ENCODE measurements at regions not wholly inside any gene's neighbourhood (a gene's known extent, or its start where the extent isn't known, plus 50 kb on each side); places are given as distances from the start of the nearest gene placed in this dataset.

DNA sequence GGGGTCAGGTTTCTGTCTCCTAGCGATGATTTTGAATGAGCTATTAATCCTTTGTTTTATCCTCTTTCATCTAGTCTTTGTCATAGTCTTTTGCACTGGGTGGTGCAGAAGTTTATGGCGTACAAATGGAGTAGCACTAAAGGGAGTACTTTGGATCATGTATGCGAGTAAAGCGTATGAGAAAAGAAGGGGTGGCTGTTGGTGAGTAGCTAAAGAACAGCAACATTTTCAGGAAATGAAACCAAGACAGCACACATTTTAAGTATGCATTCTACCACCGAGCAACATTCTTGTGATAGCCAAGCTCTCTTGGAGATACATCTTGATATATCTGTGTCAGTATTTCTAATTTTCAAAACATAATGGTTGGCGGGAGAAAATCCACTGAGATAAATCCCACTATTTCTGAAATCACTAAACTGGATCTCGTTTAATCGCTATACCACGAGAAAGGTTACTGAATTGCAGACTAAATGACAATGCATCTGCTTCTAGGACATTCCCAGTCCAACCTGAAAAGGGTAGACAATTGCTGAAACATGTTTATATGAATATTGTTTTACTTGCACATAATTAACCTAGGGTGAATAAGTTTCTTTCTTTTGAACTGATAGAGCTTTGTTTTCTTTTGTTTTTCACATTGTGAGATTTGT lies 196.1 kb downstream of the TRIM27 start:
- in situ Hi-C loops (cut with MboI; ENCODE audit: low sequenced_read_pairs): no loop called here

- in situ Hi-C loops (cut with MboI; ENCODE audit: low sequenced_read_pairs): no loop called here
Observed at GRCh38 chr6:28729501-28730402, 194.0 kb downstream of the TRIM27 start.

- in situ Hi-C loops (cut with MboI; ENCODE audit: low sequenced_read_pairs): no loop called here
Observed at GRCh38 chr6:28732052-28732451, 191.7 kb downstream of the TRIM27 start.

DNA sequence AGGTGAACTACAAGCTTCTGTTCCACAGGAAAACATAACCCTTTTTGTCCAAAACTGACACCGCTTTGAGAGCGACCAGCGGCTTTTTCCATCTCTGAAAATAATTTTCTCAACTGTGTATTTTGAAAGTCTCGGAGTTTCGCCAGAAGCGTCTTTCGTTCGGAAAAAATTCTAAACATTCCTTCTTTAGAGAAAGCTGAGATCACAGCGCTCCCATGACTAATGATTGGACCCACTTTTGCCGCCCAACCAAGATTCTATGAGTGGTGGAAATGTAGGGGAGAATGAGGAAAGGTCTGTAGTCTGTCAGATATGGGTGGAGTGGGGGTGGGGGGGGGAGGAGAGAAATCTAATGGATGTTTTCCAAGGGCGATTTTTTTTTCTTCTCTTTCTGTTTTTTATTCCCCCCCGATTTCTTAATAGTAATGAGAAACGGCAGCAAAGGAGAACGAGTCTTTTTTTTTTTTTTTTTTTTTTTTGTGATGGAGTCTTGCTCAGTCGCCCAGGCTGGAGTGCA lies 189.3 kb downstream of the TRIM27 start:
- in situ Hi-C loops (cut with MboI; ENCODE audit: low sequenced_read_pairs): no loop called here

DNA sequence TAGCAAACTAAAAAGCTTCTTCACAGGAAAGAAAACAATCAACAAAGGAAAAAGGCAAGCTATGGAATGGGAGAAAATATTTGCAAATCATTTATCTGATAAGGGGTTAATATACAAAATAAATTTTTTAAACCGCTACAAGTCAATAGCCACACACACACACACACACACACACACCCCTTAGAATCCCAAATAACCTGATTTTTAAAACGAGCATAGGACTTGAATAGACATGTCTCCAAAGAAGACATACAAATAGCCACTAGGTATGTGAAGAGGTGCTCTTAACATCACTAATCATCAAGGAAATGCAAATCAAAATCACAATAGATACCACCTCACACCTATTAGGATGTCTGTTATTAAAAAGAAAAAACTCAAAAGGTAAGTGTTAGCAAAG lies 187.7 kb downstream of the TRIM27 start:
- in situ Hi-C loops (cut with MboI; ENCODE audit: low sequenced_read_pairs): no loop called here

DNA sequence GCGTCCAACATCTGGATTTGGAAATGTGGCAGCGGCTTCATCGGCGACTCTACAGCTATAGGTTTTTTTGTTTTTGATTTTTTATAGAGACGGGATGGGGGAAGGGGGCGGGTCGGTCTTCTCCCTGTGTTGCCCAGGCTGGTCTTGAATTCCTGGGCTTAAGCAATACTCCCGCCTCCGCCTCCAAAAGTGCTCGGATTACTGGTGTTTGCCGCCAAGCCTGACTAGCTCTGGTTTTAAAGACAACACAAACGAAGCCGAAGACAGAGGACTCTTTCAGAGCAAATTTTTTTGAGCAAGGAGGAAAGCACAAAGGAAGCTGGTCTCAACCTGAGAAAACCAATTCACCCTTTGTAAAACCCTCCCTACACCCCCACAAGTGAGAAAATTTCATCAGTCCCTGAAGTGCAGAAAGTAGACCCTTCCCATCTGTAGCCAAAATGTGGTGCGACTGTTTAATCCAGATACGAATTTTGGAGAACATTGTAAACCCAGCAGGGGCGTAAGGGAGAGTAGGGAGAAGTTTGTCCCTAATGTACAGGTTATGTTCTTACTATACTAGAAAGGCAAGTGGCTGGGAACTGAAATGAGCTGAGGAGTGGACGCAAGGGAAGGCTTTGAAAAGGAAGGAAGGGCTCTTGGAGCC lies 185.9 kb downstream of the TRIM27 start:
- in situ Hi-C loops (cut with MboI; ENCODE audit: low sequenced_read_pairs): no loop called here

DNA sequence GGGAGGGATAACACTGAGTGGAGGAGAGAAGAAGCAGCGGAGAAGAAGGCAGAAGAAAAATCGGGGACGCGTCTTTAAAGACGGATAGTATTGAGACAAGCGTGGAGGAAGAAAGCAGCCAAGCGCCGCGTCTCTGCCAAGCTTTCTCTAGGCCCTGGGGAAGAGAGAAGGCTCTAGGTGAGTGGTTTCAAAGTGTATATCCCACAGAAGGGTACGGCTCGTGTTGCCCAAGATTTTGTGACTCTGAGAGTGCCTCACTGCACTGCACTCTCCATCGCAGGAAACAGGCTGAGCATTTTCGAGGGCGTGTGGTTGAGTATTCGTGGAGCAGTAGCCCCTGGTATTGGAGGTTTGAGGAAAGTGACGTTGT lies 185.4 kb downstream of the TRIM27 start:
- in situ Hi-C loops (cut with MboI; ENCODE audit: low sequenced_read_pairs): no loop called here

GRCh38 chr6:28741363-28741762 lies 182.4 kb downstream of the TRIM27 start:
- in situ Hi-C loops (cut with MboI; ENCODE audit: low sequenced_read_pairs): no loop called here

- in situ Hi-C loops (cut with MboI; ENCODE audit: low sequenced_read_pairs): no loop called here
Observed at GRCh38 chr6:28742668-28743270, 181.0 kb downstream of the TRIM27 start.

GRCh38 chr6:28743271-28743789 lies 180.5 kb downstream of the TRIM27 start:
- in situ Hi-C loops (cut with MboI; ENCODE audit: low sequenced_read_pairs): no loop called here

DNA sequence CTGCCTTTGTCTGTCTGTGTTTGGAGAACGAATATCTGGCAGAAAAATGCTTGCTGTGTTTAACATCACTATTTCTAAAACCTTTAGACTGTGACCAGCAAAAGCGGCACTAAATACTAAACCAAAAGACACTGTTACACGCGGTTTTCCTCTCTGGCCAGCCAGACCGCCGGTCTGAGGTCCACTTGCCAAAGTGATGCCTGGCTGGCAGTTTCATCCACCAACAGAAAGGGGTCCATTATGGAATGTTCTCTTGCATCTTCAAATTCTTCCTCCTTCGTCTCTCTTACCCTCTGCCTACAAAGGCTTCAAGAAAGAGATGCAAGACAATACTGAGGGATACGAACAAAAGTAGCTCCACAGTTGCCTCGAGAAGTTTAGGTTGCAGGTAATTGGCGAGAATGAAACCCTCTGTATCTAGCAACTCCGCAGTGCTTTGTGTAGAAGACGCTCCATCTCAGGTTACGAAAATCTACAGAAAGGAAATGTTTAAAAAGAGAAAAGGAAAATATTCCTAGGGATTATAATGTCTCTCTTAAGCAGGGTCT lies 176.6 kb downstream of the TRIM27 start:
- in situ Hi-C loops (cut with MboI; ENCODE audit: low sequenced_read_pairs): no loop called here

DNA sequence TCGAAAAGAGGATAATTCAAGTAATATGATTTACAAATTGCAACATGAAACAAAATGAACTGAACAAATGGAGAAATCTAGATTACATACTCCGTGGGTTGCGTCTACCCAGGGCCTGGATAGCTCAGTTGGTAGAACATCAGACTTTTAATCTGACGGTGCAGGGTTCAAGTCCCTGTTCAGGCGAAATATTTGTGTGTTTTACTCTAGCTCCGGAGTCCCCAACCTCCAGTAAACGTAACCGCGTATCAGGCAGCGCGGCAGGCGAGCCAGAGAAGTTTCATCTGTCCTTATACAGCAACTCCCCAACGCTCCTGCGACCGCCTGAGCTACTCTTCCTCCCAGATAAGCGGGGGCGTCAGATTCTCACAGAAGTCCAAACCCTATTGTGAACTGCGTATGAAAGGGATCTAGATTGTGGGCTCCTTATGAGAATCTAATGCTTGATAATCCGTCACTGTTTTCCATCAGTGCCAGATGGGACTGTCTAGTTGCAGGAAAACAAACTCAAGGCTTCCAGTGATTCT lies 176.1 kb downstream of the TRIM27 start:
- in situ Hi-C loops (cut with MboI; ENCODE audit: low sequenced_read_pairs): no loop called here

GRCh38 chr6:28748192-28748591 lies 175.6 kb downstream of the TRIM27 start:
- in situ Hi-C loops (cut with MboI; ENCODE audit: low sequenced_read_pairs): no loop called here

DNA sequence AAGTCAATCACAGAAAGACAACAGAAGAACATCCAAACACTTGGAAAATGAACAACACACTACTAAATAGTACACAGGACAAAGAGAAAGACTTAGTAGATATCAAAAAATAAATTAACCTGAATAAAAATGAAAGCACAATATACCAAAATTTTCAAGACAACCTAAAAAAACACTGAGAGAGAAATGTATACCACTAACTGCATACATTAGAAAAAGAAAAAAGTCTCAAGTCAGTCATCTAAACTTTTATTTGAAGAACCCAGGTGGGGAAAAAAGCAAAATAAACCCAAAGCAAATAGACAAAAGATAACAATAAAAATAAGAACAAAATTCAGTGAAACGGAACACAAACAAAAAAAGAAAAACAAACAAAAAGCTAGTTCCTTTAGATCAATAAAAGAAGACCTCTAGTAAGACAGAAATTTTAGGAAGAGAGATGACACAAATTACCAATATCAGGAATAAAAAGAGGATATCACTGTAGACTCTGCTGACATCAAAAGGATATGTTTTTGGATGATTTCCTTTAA lies 172.8 kb downstream of the TRIM27 start:
- in situ Hi-C loops (cut with MboI; ENCODE audit: low sequenced_read_pairs): no loop called here

GRCh38 chr6:28751514-28751913 lies 172.3 kb downstream of the TRIM27 start:
- in situ Hi-C loops (cut with MboI; ENCODE audit: low sequenced_read_pairs): no loop called here

GRCh38 chr6:28751963-28752350 lies 171.8 kb downstream of the TRIM27 start:
- in situ Hi-C loops (cut with MboI; ENCODE audit: low sequenced_read_pairs): no loop called here

DNA sequence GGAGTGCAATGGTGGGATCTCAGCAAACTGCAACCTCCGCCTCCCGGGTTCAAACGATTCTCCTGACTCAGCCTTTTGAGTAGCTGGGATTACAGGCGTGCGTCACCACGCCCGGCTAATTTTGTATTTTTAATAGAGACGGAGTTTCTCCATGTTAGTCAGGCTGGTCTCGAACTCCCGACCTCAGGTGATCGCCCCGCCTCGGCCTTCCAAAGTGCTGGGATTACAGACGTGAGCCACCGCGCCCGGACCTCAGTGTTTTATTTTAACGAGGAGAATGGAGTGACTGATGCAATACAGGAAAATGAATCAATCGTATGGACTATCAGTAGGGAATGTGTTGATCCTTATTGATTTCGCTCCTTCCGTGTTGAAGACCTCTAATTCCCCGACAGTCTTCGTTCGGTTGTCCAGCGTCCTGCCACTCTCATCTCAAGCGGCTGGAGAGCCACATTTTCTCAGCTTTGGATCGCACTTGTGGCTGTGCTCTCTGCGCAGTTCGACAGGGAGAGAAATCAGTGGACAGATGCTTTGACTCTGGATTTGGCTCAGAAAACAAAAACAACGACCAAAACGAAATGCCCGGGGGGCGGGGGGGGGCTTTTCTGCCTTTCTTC lies 166.2 kb downstream of the TRIM27 start:
- in situ Hi-C loops (cut with MboI; ENCODE audit: low sequenced_read_pairs): no loop called here

DNA sequence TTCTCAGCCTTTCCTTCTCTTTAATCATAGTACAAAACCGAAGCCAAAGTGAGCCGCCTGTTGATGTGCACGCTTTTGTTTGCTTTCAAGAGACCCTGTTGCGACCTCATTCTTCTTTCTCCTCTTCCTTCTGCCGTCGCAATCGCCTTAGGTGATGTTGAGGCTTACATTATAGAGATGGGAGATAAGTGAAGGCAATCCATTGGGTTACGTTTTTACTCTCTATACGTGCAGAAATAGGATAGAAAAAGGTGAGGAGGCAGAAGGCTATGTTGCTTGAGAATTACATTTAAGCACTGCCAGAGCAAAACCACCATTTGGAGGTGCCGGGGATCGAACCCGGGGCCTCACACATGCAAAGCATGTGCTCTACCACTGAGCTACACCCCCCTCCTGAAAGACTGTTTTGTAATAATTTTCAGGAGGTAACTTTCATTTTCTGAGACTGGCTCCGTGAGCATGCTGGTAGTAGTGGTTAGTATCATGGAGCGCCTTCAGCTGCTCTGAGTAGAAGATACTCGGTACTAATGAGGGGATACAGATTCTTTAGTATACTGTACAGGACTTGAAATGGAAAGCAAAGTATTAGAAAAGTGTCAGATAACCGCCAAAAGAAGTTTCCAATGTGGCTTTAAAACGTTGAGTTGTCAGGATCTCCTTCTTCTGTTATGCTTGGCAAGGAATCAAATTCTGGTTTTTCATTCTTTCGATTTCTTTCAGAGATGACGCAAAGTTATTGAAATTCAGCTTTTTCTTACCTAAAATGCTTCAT lies 165.6 kb downstream of the TRIM27 start:
- in situ Hi-C loops (cut with MboI; ENCODE audit: low sequenced_read_pairs): no loop called here

DNA sequence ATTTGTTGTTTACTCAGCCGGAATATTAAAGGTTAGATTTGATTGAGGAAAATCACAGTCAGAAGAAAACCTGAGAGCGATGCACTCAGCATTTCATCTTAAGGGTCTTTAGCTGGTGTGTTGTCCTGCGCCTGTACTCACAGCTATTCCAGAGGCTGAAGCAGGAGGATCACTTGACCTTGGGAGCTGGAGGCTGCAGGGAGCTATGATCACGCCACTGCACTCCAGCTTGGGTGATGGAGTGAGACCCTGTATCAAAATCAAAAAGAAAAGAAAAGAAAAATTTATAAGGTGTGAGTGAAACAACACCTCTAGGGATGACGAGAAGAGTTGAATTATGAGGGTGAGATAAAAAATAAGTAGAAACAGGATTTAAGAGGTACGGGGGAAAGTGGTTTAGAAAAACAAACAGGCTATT lies 165.0 kb downstream of the TRIM27 start:
- in situ Hi-C loops (cut with MboI; ENCODE audit: low sequenced_read_pairs): no loop called here
